Fibroblast of mammary gland (primary cell): ENCODE measurements at regions not wholly inside any gene's neighbourhood (a gene's known extent, or its start where the extent isn't known, plus 50 kb on each side); places are given as distances from the start of the nearest gene placed in this dataset.

Source experiments
- DNase-seq: peaks from one replicate; pipeline ENCODE4 v3.0.0-alpha.2; 2010; ENCODE audit warnings: low read depth
- H3K4me3 ChIP-seq: 2 replicates; pipeline ENCODE4 v1.5.1; 2011; ENCODE audit warnings: low read depth, mild to moderate bottlenecking, low read length, moderate library complexity; ENCODE audit not compliant: control insufficient read depth
- TF ChIP-seq, protein P1 (sequence below): conservative IDR thresholded peaks from 2 replicates; pipeline ENCODE4 v1.5.1; 2011; ENCODE audit warnings: low read depth, low read length, inconsistent platforms; ENCODE audit not compliant: control insufficient read depth, insufficient read depth

DNA sequence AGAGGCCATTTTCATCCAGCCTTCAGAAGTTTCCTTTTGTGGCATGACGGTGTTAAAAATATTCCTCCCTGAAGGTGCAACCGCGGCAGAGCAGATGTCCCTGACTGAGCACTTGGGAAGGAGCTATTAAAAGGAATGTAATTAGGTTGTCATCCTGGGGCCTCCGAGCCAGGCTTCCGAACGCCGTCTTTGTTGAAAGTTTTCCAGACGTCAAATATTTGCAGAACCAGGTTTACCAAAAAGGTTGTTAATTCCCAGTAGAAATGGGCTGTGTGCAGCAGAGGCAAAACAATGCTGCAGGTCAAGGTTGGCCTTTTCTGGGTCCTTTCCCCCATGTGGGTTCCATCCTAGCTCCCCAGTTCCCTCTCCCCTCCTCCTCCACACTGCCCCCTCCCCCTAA is 88.8 kb upstream of the CALM2 start:
- DNase-seq, result no peak
- no peak overlapping the region for H3K4me3 ChIP-seq
- TF ChIP-seq, protein P1, sequence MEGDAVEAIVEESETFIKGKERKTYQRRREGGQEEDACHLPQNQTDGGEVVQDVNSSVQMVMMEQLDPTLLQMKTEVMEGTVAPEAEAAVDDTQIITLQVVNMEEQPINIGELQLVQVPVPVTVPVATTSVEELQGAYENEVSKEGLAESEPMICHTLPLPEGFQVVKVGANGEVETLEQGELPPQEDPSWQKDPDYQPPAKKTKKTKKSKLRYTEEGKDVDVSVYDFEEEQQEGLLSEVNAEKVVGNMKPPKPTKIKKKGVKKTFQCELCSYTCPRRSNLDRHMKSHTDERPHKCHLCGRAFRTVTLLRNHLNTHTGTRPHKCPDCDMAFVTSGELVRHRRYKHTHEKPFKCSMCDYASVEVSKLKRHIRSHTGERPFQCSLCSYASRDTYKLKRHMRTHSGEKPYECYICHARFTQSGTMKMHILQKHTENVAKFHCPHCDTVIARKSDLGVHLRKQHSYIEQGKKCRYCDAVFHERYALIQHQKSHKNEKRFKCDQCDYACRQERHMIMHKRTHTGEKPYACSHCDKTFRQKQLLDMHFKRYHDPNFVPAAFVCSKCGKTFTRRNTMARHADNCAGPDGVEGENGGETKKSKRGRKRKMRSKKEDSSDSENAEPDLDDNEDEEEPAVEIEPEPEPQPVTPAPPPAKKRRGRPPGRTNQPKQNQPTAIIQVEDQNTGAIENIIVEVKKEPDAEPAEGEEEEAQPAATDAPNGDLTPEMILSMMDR, result no peak

DNA sequence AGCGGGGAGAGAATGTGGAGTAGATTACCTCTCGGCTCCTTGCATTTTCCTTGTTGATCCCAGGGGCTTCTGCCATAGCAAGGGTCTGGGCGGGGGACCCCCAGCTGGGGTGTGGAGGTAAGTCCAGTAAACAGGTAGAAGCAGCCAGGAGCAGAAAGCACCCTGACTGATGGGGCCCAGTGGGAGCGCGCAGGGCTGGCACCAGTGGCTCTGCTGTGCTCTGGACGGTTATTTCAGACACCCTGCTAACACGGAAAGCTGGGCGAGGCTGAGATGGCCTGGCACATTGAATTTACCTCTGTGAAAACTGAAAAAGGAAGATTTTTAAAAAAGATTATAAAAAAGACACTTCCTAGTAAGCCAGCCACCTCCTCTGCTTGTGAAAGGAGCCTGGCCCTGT is 88.4 kb upstream of the CALM2 start:
- DNase-seq, result no peak
- no peak overlapping the region for H3K4me3 ChIP-seq
- TF ChIP-seq, protein P1, result no peak

DNA sequence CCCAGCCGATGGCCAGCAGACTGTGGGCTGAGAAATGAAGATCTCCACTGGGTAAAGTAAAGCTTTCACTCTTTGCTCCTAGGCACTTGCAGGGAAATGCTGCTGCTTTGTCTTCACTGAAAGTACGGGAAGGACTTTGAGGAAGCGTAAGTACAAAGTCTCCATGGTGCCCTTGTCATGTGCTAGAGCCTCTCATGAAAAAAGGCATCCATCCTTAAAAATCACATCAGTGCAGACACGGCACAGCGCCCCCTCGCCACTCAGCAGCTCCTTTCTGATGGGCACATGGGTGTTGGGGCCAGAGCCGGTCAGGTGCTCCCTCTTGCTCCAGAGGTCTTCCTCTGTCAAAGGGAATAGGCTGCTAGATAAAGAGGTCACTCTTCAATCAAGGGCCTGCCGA is 87.8 kb upstream of the CALM2 start:
- TF ChIP-seq, protein P1, result no peak
- no peak overlapping the region for H3K4me3 ChIP-seq
- no peak for DNase-seq

DNA sequence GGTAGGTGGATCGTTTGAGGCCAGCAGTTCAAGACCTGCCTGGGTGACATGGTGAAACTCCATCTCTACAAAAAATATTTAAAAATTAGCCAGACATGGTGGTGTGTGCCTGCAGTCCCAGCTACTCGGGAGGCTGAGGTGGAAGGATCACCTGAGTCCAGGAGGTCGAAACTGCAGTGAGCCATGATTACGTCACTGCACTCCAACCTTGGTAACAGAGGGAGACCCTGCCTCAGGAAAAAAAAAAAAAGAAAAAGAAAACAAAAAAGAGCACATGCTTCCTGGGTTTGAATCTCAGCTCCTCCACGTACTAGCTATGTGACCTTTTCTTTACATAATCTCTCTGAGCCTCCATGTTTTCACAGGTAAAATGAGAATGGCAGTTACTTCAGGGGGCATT is 86.3 kb upstream of the CALM2 start:
- TF ChIP-seq, protein P1, result no peak
- no peak for DNase-seq
- no peak overlapping the region for H3K4me3 ChIP-seq

DNA sequence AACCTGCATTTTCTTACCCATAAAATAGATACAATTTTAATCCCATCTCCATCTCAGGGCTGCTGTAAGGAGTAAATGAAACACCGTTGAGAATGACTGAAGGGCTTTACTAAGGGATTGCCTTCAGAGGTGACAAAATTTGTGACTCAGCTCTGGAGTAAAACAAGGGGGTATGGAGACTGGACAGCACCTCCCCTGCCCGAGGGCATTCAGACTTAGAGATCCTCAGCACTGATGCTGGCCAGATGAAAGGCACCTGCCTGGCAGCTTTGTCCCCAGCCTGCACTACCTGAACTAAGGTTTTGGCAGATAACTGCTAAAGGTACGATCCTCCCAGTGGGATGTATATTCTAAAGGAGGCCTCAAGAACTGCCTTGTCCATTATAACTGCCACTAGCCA is 84.7 kb upstream of the CALM2 start:
- H3K4me3 ChIP-seq, result no peak overlapping the region
- no peak for DNase-seq
- TF ChIP-seq, protein P1, result no peak

DNA sequence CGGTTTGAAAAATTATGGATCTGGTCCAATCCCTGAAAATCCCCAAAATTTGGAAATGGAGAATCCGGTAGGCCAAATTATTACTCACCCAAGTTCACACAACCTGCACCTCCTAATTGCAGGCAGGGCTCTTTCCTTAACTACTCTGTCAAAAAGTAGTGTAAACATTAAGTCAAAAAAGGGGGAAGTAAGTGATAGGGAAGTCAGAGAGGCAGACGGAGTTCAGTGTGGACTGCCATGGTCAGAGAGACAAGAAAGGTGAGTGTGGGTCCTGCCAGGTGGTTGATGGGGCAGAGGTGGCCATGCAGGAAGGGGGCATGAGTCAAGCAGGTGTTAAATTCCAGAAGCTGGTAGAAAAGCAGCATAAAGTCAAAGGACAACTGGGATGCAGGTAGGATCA is 83.5 kb upstream of the CALM2 start:
- DNase-seq, result no peak
- TF ChIP-seq, protein P1, result no peak
- no peak overlapping the region for H3K4me3 ChIP-seq

DNA sequence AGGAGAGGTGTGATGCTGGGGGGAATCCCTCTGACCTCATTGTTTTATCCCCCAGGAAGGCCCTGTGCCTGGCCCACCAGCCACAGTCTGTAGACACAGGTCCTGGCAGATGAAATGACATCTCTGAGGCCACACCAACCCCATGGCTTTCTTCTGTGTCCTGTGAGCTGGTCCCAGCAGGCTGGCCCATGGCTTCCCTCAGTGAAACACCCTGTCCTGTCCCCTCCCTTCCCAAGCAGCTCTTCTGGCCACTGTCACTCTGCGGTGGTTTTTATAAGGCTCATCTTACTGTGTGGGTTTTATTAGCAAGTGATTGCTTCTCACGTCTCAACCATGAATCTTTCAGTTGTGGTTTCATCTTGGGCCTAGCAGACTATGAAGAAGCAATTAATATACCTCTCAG is 81.6 kb upstream of the CALM2 start:
- no peak for DNase-seq
- TF ChIP-seq, protein P1, result no peak
- no peak overlapping the region for H3K4me3 ChIP-seq
